Heart left ventricle (tissue), 13 donors: ENCODE measurements at regions not wholly inside any gene's neighbourhood (a gene's known extent, or its start where the extent isn't known, plus 50 kb on each side); places are given as distances from the start of the nearest gene placed in this dataset.

Source experiments
- POLR2A ChIP-seq, 2 donors: fragments of 450-650 bp; IDR thresholded peaks; one replicate each; pipeline ENCODE4 v1.6.1; 2017; ENCODE audit warnings: antibody characterized with exemption in 2 of 2, mild to moderate bottlenecking in 2 of 2, moderate library complexity in 2 of 2
- TF ChIP-seq, protein P1 (sequence below), 12 donors: fragments of 200-600 bp; sonication (generic) in 4 of 12; IDR thresholded peaks; one replicate each; pipeline versions ENCODE4 v1.5.0 to v1.8.0; 2018 to 2022; ENCODE audit warnings: antibody characterized with exemption in 12 of 12, mild to moderate bottlenecking in 5 of 12
- donor health status: ischemic (EF 13 %, LVEDD 7.1; RV severe dilation, severe dysfunction).
- donor health status: DM: no; HTN: yes; CAD: no.
- donor health status: DM: no; HTN: no; CAD: no.
- donor health status: ischemic (EF 25% LVEDD 6.9; RV normal size, moderate dysfunction).
- donor health status: ischemic (EF 25% LVEDD 5.7; RV mildly dilated, moderate dysfunction).
- donor health status: ischemic (EF 35%, LVEDD 5.7; RV mildly dilated, moderate dysfunction).
- donor health status: nonischemic (EF 11% LVEDD 7.7; RV severe dilation, severe dysfunction).
- donor health status: DM: yes; HTN: yes; CAD: no.
- donor health status: PGD.
- donor health status: ischemic (EF 29% LVEDD 5.4; RV normal size, mild dysfunction).
- donor health status: nonischemic (EF 23%, LVEDD 6.1; RV moderate dilation, normal function).

DNA sequence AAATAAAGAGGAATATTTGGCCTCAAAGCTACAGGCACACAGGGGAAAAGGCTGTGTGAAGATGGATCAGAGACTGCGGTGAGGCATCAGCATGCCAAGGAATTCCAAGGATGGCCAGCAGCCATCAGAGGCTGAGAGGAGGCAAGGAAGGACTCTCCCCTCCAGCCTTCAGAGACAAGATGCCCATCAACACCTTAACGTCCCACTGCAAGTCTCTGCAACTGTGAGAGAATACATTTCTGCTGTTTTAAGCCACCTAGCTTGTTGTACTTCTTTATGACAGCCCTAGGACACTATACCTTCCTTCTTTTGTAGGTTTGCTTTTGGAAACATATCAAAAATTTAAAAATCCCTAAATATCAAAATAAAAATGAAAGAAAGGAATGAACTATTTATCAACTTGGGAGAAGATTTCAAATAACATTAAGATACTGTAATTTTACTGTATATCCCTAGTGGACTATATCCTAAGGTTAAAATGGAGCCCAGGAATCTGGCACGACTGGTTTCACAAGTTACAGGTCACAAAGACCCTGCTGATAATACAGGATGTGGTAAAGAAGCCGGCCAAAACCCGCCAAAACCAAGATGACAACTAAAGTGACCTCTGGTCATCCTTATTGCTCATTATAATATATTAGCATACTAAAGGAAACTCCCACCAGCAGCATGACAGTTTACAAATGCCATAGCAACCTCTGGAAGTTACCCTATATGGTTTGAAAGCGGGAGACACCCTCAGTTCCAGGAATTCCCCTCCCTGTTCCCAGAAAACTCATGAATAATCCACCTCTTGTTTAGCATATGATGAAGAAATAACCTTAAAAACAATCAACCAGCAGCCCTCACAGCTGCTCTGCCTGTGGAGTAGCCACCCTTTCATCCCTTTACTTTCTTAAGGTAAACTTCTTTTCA, 185.2 kb downstream of the AVL9 start:
- TF ChIP-seq, protein P1, sequence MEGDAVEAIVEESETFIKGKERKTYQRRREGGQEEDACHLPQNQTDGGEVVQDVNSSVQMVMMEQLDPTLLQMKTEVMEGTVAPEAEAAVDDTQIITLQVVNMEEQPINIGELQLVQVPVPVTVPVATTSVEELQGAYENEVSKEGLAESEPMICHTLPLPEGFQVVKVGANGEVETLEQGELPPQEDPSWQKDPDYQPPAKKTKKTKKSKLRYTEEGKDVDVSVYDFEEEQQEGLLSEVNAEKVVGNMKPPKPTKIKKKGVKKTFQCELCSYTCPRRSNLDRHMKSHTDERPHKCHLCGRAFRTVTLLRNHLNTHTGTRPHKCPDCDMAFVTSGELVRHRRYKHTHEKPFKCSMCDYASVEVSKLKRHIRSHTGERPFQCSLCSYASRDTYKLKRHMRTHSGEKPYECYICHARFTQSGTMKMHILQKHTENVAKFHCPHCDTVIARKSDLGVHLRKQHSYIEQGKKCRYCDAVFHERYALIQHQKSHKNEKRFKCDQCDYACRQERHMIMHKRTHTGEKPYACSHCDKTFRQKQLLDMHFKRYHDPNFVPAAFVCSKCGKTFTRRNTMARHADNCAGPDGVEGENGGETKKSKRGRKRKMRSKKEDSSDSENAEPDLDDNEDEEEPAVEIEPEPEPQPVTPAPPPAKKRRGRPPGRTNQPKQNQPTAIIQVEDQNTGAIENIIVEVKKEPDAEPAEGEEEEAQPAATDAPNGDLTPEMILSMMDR (IDR thresholded peaks at IDR 0.05) = no peak
- TF ChIP-seq POLR2A (IDR thresholded peaks at IDR 0.05) = no peak
